GF-D8 (cell line): ENCODE measurements at regions not wholly inside any gene's neighbourhood (a gene's known extent, or its start where the extent isn't known, plus 50 kb on each side); places are given as distances from the start of the nearest gene placed in this dataset.
"Not testable (repeated sequence)": the region's sequence is repeated elsewhere in the genome, so short reads cannot be mapped to it uniquely, and the experiment has no call there.

ENCODE experiments used
- DNase-seq: peaks from one replicate; lab custom pipeline; 2025; lab: John Stamatoyannopoulos, UW

DNA sequence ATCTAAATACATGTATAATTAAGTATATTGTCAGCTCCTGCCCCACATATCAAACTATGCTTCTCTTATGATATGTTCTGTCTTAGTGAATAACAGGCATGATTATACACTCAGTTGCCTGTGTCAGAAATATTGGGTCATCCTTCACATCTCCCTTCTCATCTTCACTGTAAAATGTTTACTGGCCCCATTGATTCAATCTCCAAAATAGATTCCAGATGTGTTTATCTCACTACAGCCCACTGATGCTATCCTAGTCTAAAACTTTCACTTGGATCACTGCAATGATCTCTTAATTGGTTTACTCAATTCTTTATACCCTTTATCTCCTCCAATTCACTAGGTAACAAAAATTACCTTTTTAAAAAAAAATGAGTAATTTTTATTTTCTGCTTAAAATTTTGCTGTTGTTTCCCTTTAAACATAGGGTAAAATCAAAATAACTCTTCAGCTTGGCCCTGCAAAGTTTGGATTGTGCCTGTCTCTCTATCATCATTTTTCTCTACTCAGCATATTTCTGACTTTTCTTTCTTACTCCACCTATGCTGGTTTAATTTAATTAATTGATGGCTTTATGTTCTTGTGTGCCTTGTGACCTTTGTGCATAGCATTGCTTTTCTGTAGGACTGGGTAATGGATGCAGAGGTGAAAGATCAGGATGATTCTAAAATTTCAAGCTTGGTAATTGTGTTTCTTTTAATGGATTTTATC lies 233.9 kb upstream of the FOXP2 start:
- no peak for DNase-seq

DNA sequence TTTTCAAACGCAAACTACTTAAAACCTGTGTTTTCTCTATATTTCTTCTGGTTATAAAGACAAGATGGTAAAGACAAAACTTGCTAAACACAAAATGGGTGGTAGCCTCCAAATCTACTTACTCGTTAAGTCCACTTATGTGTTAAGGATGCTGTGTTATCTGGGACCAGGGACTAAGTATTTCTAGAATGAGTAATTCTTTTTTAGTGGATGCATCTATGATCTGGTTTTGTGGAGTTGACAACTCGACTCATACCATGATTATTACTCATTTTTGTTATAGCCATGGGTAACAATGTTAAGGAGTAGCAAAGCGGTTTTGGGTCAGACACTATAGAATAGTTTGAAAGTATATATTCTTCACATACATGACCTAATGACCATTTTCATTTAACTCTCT lies 239.5 kb upstream of the FOXP2 start:
- no peak for DNase-seq

DNA sequence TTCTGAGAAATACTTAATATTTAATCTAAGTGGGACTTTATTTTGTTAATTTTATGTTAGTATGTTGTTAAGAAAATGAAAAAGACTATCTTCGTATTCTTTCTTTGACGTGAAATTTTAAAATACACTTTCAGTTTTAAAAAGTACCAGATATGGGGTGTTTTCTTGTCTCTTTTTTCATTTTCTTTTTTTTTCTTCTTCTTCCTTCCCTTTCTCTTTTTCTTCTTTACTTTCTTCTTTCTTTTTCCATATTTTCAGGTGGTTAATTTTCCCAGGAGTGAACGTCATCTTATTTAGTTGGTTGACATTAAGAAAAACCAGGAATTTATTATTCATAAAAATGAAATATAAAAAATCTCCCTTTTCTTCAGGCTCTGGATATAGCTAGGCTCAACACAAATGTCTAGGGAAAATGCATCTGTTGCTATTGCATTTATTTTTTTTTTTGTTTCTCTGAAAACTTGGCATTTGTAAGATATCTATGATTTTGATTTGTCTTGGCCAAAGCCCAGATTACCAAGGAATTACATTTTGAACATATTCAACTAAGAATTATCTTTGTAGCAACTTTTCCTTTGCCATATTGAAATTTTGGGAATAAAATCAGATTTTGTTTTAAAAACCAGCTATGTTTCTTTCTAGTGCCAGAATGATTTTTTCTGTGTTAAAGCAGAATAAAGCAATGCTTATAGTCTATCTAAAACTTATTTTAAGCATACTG lies 241.3 kb upstream of the FOXP2 start:
- DNase-seq: no peak

DNA sequence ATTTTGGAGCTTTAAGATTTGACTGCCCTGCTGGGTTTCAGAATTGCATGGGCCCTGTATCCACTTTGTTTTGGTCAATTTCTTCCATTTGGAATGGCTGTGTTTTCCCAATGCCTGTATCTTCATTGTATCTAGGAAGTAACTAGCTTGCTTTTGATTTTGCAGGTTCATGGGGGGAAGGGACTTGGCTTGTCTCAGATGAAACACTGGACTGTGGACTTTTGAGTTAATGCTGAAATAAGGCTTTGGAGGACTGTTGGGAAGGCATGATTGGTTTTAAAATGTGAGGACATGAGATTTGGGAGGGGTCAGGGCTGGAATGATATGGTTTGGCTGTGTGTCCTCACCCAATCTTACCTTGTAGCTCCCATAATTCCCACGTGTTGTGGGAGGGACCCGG lies 245.2 kb upstream of the FOXP2 start:
- not testable (repeated sequence) for DNase-seq

DNA sequence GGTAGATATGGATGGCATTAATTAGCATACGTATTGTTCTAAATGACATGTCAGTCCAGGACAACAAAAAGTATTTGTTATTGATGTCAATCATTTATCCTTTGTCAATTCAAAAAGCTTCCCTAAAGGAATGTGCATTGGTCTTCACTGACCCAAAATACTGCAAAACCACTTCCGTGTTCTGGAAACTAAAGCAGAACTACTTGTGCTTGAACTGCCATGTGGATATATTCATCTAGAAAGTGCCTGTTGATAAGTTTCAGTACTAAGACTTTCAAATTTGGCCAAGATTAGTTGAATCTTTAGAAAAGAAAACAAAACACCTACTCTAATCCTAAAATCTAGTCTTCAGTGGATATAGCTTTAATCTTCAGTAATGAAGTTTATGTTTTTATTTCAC lies 242.1 kb upstream of the PPP1R3A start:
- no peak for DNase-seq

DNA sequence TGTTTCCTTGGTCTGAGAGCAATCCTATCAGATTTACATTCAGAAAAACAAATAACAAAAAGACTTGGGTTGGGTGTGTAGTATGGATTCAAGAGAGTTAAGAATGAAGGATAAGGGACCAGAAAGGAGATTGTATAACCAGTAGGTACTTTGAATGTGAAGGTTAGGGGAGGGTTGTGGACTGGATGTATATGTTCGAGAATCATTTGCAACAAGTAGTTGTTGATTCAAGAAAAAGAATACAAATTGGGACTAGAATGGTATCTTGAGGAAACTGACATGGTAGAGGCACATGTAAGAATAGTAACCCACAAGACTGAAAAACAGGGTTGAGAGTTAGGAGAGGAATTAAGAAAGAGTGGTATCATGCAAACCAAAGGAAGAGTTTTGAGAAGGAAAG lies 240.0 kb upstream of the PPP1R3A start:
- no peak for DNase-seq

DNA sequence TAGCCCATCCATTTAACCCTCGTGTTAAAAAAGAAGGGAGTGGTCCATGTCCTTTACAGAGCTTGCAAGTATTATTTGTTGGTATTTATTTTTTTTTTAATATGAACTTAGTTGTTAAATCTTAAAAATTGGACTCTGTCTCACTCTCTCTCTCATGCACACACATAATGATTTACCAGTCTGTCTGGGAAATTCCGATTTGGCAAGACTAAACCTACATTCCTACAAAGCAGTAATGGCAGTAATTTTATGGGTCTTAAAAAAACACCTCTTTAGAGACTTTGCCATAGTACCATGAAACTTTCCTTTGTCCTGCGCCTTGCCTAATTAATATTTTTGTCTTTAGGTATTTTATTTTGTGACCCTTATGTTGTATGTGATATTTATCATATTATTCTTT lies 239.5 kb upstream of the PPP1R3A start:
- no peak for DNase-seq

DNA sequence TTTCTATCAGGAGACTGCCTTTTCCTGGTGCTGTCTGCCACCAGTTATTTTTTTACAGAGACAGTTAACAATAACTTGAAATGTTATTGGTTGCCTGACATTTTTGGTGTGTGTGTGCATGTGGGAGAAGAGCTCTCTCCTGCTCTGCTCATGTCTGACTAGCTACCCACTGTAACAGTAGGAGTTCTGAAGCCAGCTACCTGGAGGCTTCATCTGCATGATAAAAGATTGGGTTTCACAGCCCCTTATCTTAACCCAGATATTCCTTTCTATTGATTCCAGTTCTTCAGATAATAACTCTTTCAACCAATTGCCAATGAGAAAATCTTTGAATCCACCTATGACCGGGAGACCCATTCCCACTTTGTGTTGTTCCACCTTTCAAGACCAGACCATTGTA lies 237.4 kb upstream of the PPP1R3A start:
- no peak for DNase-seq

DNA sequence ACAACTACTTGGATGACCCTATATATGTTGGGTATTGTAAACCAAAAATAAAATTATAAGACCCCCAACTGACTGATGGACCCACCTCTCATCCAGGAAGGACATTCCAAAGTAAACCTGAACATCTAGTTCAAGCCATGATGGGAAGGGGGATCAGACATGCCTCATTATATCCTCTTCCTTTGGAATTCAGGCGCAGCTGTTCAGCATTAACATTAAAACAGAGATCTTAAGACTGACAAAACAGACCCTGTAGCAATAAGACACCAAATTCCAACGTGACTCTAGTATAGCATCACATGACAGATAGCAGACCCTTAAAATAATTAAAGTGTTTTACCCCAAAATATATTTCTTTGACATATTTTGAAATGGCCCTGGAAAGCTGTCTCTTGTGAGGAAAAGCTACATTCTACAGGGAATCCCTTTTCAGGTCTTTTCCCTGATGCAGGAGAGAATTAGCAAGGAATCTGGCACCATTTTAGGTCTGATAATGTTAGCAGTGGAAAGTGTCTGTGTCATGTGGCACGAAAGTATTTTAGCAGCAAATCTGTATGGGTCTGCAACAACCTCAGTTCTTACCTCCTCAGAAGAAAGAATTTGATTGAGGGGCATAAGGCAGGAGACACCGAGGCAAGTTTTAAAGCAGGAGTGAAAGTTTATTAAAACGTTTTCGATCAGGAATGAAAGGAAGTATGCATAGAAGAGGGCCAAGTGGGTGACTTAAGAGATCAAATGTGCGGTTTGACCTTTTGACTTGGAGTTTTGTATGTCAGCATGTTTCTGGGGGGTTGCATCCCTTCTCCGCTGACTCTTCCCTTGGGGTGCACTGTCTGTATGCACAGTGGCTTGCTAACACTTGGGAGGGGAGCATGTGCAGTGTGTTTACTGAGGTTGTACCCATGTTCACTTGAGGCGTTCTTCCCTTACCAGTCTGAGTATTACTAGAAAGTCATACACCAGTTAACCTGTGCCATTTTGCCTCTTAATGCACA lies 236.6 kb upstream of the PPP1R3A start:
- no peak for DNase-seq

DNA sequence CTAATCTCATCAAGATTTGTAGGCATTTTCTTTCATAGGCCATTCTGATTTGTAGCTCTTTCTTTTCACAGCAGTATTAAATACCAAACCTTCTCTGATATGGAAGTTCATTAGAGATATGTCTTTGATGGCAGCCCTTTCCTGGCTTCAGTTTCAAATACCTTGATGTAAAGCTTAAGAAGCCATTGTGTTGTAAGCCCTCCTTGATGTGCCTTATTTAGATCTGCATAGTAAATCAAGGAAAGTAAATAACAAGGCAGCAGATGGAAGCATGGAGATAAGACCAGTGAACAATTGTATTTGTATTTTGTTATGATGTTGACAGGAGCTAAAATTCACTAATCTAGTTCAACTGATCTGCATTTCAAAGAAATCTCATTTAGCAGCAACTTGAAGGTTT lies 234.9 kb upstream of the PPP1R3A start:
- DNase-seq: no peak

DNA sequence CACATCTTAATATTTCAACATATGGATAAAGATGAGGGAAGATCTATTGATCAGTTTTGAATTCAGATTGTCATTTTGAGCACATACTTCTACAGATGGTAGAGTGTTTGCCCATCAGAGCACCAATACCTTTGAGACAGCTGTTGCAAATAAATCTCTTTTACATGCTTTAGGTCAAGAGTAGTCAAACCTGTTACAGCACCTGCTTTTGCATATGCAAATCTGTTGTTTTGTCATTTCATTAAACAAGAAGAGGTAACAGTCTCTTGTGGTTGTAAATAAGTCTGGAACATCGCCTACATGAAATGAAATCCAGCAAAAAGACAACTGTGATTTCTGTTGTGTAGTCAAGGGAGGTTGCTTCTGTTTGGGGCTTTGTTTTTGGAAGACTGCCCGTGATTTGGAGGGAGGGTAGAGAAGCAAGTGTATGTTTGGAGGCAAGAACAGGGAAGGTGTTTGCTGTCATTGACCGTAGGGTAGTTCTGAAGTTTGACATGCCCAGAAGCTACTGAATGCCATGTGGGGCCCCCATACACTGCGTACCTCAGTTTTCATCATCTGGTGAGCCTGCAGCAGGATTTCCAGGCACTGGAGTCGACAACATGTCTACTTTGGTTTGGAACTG lies 233.6 kb upstream of the PPP1R3A start:
- no peak for DNase-seq

DNA sequence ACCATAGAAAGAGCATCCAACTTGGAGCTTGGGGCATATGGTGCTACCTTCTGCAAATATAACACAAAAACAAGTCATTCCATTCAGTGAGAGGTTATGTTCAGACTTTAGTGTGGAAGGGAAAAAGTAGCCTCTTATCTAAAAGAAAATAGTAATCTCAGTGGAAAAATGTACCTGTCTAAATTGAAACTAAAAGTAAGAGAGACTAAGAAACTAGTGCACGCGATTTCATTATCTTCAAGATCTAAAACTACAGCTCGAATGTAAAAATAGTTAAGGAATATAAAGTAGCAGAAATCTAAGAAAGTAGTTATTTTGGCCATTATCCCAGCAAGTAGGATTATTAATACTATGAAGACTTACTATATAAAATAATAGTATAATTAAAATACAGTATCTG lies 233.0 kb upstream of the PPP1R3A start:
- DNase-seq: no peak

DNA sequence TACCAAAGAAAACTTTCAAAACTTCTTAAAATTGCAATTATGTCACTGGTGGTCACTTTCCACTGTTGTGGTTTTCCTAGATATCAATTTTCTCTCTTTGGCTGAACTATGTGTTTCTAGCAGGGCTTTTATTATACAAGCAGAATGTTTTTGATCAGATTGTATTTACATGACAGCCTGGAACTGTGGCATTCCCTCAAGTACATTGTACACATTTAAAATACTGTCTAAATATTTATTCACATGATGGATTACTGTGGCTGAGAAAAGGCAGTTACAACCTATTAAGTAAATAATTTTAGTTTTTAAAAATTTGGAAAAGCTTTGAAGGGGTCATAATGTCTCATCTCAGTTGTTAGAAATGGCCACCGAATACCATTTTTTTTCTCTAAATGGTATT lies 231.9 kb upstream of the PPP1R3A start:
- no peak for DNase-seq

DNA sequence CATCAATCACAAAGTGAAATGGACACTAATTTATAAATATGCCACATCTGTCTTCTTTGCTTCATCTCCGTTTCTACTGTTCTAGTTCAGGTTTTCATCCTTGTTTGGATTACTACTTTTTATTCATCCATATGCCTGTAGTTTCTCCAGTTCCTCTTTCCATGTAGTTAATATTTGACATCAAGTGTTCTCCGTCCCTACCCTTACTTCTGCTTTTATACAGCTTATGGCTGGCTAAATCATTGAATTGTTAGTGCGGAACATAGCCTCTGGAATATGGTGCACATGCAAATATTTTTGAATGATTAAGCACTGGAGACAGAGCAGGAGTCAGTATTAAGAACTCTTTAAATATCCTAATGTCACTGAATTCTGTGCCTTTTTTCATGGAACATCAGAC lies 230.0 kb upstream of the PPP1R3A start:
- no peak for DNase-seq

DNA sequence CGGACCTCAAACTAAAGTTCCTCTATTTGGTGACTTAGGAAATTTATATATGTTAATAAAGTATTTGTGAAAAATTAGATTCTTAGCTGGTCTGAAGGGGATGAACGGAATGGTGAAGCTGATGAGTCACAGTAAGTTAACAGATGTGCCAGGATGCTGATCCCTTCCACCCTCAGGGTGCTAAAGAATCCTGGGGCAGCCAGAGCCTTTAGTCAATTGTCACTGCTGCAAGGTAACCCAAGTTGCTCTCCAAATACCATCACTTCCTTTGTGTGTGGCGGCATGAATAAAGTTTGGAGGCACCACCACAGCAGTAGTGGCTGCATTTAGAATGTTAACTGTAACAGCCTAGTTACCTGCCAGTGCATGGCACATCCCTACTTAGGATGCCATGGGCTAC lies 222.6 kb upstream of the PPP1R3A start:
- no peak for DNase-seq

DNA sequence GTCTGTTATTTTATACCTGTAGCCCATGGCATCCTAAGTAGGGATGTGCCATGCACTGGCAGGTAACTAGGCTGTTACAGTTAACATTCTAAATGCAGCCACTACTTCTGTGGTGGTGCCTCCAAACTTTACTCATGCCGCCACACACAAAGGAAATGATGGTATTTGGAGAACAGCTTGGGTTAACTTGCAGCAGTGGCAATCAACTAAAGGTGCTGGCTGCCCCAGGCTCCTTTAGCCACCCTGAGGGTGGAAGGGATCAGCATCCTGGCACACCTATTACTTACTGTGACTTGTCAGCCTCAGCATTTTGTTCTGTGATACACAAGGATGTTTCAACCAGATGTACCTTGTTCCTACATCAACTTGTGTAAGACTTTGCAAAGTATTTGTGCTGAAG lies 221.8 kb upstream of the PPP1R3A start:
- no peak for DNase-seq

DNA sequence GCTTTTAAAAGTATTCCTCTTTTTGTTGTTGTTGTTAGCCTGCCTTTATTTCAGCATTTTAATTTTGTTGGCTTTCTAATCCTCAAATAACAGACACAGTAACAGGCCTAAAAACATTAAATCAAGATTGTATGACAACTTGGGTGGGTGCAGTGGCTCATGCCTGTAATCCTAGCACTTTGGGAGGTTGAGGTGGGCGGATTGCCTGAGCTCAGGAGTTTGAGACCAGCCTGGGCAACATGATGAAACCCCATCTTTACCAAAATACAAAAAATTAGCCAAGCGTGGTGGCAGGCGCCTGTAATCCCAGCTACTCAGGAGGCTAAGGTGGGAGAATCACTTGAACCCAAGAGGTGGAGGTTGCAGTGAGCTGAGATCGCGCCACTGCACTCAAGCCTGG lies 220.9 kb upstream of the PPP1R3A start:
- DNase-seq: not testable (repeated sequence)

DNA sequence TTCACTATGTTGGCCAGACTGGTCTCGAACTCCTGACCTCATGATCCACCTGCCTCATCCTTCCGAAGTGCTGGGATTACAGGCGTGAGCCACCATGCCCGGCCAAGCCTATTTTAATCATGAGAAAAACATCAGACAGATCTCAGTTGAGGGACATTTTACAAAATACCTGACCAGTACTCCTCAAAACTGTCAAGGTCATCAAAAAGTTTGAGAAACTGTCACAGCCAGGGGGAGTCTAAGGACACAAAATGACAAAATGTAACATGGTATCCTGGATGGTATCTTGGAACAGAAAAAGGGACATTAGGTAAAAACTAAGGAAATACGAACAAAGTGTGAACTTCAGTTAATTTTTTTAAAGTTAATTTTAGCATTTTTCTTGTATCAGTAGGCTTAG lies 219.8 kb upstream of the PPP1R3A start:
- DNase-seq: no peak

DNA sequence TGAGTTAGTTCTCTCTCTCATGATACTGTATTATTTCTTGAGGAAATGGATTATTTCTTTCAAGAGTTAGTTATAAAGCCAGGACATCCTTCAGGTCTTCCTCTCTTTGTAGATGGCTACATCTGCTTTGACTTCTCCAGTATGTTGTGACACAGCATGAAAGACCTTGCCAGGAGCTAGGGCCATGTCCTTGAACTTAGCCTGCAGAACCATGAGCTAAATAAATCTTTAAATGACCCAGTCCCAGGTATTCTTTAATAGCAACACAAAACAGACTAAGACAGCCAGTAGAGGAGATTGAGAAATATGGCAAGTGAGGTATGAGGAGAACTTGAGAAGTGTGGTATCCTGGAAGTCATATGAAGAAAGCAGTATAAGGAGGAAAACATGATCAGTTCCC lies 214.9 kb upstream of the PPP1R3A start:
- no peak for DNase-seq

DNA sequence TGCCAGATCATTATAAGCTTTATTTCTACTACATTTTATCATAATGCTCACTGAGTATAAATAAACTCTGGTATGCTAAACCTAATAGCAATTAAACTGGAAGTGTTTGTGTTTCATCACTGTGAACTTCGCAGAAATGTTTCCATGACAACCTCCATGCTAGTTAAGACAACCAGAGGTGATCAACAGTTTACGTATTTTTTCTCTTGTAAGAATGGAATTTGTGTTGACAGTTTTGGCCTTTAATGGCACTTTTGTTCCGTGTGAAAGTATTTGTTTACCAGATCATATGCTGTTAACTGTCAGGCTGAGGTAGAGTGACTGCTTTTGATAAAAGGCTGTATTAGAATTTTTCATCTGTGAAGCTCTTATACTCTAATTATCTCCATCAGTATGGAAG lies 212.1 kb upstream of the PPP1R3A start:
- DNase-seq: no peak

DNA sequence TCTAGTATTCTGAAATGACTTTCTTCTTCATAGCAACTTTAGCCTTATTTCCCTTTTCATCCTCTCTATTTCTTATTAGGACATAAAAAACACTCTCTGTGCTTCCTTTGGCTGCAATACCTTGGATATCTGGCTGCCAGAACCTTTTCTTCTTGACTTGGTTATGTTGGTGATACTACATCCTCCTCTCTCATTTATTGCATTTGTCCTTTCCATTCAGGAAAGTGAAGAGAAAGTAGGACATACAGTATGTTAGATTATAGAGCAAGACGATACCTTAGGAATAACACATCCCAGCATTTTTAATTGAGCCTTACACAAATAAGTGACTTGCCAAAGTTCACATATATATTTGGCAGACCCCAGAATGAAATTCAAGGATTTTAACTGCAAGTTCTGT lies 210.1 kb upstream of the PPP1R3A start:
- DNase-seq: no peak

DNA sequence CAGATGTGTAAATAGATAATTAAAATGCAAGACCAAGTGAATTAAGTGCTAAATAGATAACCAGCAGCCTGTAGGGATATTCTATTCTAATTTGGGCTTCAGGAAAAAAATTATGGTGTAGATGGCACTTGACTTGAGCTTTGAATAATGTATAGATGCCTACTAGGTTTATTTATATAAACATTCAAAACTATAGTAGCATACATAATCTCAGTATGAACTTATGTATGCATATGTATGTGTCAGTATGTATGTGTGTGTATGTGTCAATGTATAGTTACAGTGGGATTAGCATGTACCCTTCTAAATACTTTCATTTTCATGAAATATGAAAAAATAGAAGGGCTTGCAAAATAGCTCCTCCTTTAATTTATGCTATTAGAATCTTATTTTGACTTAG lies 207.3 kb upstream of the PPP1R3A start:
- DNase-seq: no peak
